Activated CD4-positive, CD25-positive, alpha-beta regulatory T cell treated with anti-CD3 and anti-CD28 coated beads, Interleukin-2, amount 50 U/mL, for 24 hours (primary cell): ENCODE measurements at regions not wholly inside any gene's neighbourhood (a gene's known extent, or its start where the extent isn't known, plus 50 kb on each side); places are given as distances from the start of the nearest gene placed in this dataset.

Experiments
- ATAC-seq, 2 donors: fragments of 150-1000 bp; cut with Tn5 transposase; one replicate each; pipeline ENCODE4 v1.10.0; 2021; ENCODE audit warnings: mild to moderate bottlenecking in 1 of 2, moderate library complexity in 1 of 2

GRCh38 chr9:90044263-90044662 lies 439.5 kb downstream of the GADD45G start:
- ATAC-seq = no peak

GRCh38 chr9:90044710-90045151 lies 439.9 kb downstream of the GADD45G start:
- ATAC-seq = peak in 1 of 2 donors; percentile 66

GRCh38 chr9:90046317-90046861 lies 441.6 kb downstream of the GADD45G start:
- no peak for ATAC-seq

GRCh38 chr9:90047828-90048227 lies 443.0 kb downstream of the GADD45G start:
- no peak for ATAC-seq

GRCh38 chr9:90052366-90052765 lies 447.6 kb downstream of the GADD45G start:
- ATAC-seq = no peak

GRCh38 chr9:90053027-90053426 lies 448.2 kb downstream of the GADD45G start:
- ATAC-seq = no peak

GRCh38 chr9:90054810-90055209 lies 450.0 kb downstream of the GADD45G start:
- no peak for ATAC-seq

GRCh38 chr9:90055226-90055625 lies 450.4 kb downstream of the GADD45G start:
- no peak for ATAC-seq

GRCh38 chr9:90057361-90057760 lies 452.5 kb downstream of the GADD45G start:
- ATAC-seq = no peak

- ATAC-seq = no peak
Observed at GRCh38 chr9:90058182-90058763, 453.5 kb downstream of the GADD45G start.

GRCh38 chr9:90059436-90059835 lies 454.6 kb downstream of the GADD45G start:
- no peak for ATAC-seq

- ATAC-seq = no peak
Observed at GRCh38 chr9:90060256-90060655, 455.4 kb downstream of the GADD45G start.

GRCh38 chr9:90061187-90061586 lies 456.4 kb downstream of the GADD45G start:
- no peak for ATAC-seq

GRCh38 chr9:90062982-90063381 lies 458.2 kb downstream of the GADD45G start:
- no peak for ATAC-seq

GRCh38 chr9:90064248-90064647 lies 459.4 kb downstream of the GADD45G start:
- no peak for ATAC-seq

- no peak for ATAC-seq
Observed at GRCh38 chr9:90064971-90065370, 460.2 kb downstream of the GADD45G start.

- no peak for ATAC-seq
Observed at GRCh38 chr9:90065851-90066250, 461.0 kb downstream of the GADD45G start.

- no peak for ATAC-seq
Observed at GRCh38 chr9:90069085-90069484, 464.3 kb downstream of the GADD45G start.

- ATAC-seq = no peak
Observed at GRCh38 chr9:90070056-90070455, 465.2 kb downstream of the GADD45G start.

- no peak for ATAC-seq
Observed at GRCh38 chr9:90070469-90070868, 465.7 kb downstream of the GADD45G start.

- no peak for ATAC-seq
Observed at GRCh38 chr9:90070931-90071660, 466.3 kb downstream of the GADD45G start.

- no peak for ATAC-seq
Observed at GRCh38 chr9:90073186-90073945, 468.6 kb downstream of the GADD45G start.

GRCh38 chr9:90074316-90074962 lies 469.6 kb downstream of the GADD45G start:
- no peak for ATAC-seq
